G401.6 (cell line): ENCODE measurements at regions not wholly inside any gene's neighbourhood (a gene's known extent, or its start where the extent isn't known, plus 50 kb on each side); places are given as distances from the start of the nearest gene placed in this dataset.
A peak's percentile ranks its signal among the peaks of the same experiment; 100 is the strongest.

Experiments used
- FAIRE-seq: peaks from 2 replicates; lab custom pipeline; 2012; peaks lifted over from hg19 to GRCh38; lab: Jason Lieb, UNC

DNA sequence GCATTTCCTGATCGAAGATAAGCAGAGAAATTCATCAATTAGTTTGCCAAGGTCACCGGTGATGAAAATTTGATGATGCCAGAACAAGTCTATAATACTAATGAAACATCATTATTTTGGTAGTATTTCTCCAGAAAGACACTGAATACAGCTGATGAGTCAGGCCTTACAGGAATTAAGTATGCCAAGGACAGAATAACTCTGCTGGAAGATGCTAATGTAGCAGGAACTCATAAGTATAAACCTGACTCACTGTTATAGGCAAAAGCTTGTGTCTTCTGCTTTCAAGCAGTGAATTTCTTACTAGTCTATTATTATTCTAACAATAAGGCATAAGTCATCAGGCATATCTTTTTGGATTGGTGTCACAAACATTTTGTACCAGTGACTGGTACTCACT is 1825.1 kb upstream of the IGFBP7 start:
- FAIRE-seq, result no peak

DNA sequence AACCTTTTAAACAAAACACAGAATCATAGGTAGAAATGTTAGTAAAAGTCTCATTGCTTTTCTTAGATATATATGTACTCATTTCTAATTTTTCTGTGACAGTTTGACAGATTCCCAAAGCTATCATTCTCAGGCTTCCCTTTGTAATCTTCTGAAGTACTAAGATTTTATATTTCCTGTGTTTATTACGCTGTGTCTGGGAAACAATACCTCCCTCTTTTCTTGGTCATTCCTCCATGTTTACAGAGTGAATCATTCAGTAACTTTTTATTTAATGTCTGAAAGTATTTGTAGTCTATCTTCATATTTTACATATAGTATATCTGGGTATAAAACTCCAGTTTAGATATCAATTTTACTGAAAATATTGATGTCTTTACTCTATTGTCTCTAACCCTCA is 1826.3 kb upstream of the IGFBP7 start:
- no peak for FAIRE-seq

DNA sequence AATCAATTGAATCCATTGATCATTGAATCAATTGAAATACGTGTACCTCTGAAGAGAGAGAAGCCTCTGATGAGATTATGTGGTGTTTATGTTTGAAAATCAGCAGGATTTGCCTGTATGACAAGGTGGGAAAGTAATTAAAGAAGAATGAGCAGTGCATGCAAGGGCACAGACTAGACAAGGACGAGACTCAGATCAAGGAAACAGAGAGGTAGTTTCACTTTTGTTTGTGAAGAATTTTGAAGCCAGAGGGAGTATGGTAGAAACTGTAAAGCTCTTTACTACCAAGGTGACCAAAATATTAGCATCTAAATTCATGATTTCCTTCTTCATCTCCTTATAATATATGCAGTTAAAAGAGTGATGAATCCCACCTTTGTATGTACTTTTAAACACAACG is 1830.0 kb upstream of the IGFBP7 start:
- FAIRE-seq, result no peak

DNA sequence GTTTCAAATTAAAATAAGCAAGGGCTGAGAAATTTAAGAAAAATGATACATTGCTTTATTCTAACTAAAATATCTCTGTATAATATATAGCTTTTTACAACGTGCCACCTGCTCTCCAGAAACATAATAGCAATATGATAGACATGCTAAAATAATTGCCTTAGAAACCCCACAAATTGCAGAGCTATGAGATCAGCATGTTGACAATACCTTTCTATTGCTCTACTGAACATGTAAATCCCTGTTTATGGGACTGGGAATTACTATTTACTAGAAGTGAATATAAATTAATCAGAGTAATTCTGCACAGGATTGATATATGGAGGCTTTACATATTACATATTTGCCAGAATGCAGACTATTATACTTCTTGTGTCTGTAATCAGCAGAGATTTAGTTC is 1831.1 kb upstream of the IGFBP7 start:
- FAIRE-seq, result no peak

DNA sequence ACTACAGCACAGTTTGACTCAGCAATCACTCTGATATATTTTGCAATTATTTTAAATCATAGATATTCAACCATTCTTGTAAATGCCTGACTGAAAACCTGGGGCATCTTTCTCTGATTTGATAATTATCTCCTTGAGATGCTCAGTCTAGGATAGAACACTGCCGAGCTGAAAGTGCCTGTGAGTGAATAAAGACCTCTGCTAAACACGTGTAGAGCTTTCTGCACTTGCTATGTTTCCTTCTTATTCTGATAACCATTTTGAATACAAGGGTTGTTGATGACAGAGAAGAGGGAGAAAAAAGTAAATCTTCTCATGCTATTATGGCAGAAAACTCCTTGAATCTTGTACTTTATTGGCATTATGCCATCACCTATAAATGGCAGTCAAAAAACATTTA is 1843.4 kb upstream of the IGFBP7 start:
- FAIRE-seq, result no peak

DNA sequence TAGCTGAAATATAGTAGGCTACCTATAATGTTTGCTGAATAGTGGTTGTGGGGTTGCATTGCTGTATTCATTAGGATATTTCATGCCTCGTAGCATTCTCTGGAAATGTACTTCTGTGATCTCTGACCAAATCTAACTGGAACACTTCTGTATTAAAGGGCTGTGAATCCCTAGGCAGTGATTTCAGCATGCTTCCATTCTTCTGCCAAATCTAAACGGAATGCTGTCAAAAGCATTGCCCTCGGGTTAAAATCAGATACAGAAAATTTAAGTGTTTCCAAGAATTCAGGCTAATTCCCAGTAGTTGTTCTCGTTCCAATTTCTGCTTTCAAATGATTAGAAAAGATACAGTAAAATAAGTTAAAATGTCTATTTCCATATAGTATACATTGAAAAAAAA is 1847.5 kb upstream of the IGFBP7 start:
- no peak for FAIRE-seq

DNA sequence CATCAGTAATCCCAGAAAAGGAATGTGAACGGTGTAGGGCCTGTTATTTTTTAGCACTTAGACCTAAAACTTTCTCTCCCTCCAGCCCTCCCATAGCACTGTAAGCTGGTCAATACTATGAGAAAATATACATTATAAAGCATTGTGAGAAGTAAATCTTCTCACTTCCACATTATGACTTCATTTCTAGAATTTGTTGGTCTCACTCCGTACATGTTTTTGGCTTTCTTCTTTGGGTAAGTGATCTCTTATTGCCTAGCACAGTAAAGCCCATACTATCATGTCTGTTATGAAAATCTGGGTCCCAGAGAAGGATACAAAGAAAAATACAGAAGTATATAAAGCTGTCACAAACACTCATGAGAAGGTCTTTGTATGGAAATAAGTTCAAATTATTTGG is 1851.1 kb upstream of the IGFBP7 start:
- no peak for FAIRE-seq

DNA sequence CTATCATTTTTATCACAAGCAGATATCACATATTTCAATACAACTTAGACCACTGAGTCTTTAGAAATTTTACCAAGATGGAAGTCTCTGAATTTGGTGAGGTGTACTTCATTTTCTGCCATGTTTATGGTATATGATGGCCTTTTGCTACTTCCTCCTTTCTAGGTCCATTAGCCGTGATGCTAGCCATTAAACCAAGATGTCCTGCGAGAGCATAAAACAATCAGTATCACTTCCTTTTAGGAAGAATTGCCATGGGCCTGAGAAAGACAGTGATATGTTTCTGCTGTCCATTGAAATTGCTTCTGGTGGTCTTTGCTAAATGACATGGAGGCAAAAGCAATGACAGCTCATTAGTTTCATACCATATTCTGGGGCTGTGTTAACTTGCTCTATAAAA is 1851.7 kb upstream of the IGFBP7 start:
- no peak for FAIRE-seq

DNA sequence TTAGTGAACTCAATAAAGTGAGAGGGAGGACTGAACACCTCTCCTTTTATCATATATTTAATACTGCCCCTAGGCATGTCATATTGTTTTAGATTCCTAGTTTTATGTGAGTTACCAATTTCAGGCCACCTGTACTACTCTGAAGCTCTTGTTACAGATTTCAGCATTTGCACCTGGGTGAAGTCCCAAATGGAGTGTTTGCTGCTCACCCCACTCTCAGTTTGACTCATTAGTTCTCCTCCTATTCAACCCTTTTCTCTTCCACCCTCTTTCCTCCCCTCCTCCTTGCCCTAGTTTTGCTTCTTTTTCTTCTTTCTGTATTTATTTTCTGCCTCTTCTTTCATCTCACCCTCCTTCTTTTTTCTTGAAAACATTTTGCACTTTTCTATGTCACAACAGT is 1852.2 kb upstream of the IGFBP7 start:
- FAIRE-seq, result no peak

DNA sequence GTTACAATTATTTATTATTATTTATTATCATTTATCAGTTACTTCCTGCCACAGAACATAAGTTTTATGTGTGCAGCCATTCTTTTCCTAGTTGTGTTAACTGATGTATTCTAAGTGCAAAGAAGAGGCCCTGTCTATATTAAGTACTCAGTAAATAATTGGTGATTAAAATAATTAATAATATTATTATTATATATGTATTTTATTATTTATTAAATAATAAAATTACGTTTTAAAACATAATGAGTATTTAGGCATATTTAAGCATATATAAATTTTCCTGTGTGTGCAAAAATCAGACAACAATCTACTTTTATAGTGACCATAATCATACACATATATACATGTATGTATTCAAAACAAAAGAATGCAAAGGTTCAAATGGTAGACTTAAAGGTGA is 1871.6 kb upstream of the IGFBP7 start:
- peak; percentile 31 for FAIRE-seq

DNA sequence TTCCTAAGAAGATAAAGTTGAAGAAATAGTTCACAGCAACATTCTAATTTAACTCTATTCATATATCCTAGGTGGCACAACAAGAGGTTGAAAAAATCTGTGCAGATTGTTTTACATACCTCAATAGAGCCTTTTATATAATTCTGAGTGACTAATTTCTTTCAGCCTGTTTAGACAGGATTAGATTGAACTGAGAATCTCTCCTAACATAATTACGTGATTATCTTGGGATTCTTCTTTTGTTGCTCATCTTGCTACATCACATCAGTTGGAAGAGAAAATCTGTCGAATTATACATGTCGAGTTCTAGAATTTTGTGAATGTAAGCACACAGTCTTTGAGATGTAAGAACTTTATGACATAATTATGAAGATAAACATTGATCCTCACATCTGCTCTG is 1873.7 kb upstream of the IGFBP7 start:
- no peak for FAIRE-seq

DNA sequence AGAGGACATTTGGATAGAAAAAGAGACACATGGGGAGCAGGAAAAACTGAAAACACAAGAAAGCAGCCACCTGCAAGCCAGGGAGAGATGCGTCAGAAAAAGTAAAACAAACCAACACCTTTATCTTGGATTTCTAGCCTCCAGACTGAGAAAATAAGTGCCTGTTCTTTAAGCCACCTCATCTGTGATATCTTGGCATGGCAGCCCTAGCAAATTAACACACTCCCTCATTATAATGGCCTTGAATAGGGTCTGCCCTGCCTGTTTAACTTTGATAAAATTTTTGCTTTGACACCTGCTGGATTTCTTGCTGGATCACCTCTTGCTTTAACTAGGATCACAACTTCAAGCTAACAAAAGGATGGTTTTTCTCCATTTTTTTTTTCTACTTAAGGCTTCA is 1892.0 kb upstream of the IGFBP7 start:
- FAIRE-seq, result no peak

DNA sequence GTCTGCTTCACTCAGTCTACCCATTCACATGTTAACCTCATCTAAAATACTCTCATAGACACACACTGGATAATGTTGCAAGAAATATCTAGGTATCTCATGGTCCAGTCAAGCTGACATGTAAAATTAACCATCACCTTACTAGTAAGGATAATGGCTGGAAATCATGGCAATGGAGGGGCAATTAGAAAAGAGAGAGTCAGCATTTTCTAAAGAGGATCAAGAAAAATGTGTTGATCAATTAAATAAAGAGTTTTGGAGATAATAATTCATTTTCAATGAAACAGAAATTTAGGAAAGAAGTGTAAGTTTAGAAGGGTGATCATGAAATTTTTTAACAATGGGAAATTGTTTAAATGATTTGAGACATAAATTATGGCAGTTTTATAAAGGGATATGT is 1914.1 kb upstream of the IGFBP7 start:
- FAIRE-seq, result no peak

DNA sequence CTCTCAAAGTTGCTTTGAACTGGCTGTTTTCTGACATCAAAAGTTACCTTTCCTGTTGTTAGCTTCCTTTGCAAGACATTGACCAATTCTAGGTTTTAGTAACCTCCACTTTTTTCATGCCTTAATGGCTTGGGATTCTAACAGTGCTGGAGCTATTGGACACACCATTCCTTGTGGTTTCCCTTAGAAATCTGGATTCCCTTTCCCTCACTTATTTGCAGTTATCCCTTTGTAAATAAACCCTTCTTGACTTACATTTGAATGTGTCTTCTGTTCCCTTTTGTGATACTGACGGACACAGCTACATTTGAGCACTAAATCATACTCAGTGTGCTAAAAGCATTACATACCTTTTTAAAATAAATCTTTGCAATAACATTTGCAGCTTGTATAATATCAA is 1927.6 kb upstream of the IGFBP7 start:
- FAIRE-seq, result no peak

DNA sequence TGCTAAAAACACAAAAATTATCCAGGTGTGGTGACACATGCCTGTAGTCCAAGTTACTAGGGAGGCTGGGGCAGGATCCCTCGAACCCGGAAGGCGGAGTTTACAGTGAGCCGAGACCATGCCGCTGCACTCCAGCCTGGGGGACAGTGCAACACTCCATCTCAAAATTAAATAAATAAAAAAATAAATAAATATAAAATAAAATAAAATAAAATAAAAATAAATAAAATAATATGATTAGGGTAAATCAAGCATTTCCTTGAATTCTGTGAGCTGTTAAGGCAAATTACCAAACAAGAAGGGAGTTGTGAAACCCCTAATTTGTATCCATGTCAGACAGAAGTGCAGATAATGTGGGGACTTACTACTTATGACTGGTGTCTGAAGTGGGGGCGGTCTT is 1928.9 kb upstream of the IGFBP7 start:
- FAIRE-seq, result no peak

DNA sequence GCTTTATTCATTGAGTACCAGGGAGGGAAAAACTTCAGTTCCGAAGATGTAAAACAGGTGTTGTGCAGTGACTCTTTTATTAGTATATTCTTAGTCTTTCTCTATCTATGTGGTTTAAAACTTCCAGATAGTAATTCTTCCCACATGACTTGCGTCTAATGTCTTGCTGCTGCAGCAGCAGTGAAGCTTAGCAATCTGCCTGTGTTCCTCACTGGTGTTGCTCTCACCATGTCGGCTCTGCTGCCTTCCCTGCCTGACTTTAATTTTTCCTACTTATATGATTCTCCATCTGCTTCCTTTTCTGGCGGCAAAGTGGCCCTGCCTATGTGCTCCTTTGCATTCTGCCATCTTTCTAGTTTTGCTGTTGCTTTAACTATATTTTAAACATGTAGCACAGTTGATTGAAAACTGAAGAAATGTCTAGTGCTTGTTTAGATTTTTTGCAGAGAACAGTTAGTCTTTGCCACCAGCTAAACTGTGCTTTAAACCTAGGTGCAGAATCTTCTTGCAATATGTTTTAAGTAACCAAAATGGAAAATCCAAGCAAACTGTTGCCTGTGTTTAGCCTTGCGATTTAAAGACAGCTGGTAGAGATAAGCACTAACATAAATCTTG is 1934.2 kb upstream of the IGFBP7 start:
- no peak for FAIRE-seq

DNA sequence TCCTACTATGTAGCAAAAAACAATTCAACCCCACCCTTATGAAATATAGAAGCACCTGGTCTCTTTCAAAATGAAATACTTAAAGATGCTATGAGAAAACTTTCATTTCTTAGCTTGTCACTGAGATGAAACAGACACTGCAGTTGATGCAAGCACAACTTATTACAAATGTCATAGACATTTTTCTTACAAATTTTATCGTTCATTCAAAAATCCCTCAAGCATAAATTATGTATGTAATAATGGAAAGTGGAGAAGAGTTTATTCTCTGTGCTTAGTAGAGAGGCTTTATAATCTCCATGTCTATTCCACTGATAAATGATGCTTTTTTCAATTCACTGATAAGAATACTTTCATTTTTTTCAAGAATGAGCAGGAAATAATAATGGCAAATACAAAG is 1943.9 kb upstream of the IGFBP7 start:
- no peak for FAIRE-seq

DNA sequence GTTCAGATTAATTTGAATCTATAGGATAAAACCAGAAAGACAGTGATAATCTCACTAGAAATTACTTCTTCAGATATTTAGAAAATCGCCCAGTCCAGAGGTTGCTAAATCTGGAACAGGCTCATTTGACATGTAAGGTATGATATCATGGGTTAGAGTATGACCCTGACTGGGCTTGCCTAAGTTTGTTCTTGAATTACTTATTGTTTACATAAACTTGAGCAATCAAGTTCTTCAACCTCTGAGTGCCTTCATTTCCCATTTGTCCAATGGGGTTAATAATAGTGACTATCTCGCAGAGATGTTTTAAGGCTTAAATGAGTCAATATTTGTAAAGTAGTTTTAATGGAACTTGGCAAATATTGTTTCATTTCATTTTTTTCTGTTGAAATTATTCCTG is 1947.6 kb upstream of the IGFBP7 start:
- no peak for FAIRE-seq

DNA sequence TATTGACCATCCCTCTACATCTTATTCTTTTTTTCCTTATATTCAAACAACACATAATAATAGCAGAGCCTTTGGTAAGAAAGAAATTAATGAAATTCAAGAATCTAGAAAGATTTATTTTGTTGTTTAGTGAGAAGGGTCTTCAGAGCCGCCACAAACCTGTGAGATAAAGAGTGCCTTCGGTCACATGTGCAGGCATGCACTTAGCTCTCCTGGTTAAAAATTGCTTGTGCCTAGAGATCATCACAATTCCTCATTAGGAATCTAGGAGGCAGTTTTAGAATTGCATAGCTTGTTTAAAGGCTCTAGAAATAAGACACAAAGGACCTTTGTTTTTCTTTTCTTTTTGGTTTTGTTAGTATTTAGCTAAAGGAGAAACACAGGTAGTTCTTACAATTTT is 1948.4 kb upstream of the IGFBP7 start:
- no peak for FAIRE-seq

DNA sequence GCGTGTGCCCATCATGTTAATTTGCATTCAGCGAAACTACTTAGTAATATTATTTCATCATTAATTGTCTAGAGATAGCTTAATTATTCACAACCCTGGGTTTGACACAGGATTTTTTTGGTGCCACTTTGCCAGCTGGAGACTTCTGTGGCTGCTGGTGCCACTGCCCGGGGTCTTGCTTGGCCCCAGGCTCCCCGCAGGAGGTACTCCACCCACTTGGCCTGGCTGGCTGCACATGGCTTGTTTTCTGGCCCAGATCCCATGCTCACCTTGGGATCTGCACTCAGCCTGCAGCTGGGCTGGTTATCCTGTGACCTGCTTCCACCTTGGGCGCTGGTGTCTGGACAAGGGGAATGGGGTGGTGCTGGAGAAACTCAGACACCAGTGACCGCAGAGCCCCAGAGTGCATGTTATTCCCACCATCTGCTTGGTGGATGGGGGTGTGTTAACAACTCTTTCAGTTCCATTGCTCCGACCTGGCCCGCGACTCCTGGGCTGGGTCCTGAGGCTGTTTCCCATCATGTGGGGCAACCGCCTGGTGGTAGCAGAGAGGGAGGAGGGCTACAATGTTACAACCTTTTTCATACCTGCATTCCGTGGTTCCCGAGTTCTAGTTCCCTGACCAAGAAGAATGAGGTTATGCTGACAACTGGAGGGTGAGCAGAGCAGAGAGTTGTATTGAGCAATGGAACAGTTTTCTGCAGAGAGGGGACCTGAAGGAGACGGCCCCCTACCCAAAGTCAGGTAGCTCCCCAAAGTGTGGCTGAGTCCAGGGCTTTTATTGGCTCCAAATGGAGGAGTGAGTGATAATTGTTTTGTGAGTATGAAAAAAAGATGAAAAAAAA is 1950.0 kb upstream of the IGFBP7 start:
- no peak for FAIRE-seq

DNA sequence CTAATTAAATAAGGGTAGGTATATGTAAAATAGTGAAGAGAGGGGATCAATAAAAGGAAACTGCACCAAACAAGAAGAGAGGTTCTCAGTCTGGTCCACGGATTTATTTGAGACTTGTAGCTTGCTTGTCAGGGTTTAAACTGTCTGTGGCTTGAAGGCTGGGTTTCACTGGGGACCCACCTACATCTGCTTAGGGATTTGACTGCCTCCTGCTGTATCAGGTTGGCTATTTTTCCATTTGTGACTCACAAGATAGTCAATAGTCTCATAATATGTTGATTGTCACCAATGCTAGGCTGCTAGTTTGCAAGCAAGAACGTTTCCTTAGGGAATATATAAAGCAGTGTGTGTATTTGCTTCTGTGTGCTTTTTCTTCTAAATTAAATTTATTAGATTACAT is 1950.7 kb upstream of the IGFBP7 start:
- FAIRE-seq, result no peak

DNA sequence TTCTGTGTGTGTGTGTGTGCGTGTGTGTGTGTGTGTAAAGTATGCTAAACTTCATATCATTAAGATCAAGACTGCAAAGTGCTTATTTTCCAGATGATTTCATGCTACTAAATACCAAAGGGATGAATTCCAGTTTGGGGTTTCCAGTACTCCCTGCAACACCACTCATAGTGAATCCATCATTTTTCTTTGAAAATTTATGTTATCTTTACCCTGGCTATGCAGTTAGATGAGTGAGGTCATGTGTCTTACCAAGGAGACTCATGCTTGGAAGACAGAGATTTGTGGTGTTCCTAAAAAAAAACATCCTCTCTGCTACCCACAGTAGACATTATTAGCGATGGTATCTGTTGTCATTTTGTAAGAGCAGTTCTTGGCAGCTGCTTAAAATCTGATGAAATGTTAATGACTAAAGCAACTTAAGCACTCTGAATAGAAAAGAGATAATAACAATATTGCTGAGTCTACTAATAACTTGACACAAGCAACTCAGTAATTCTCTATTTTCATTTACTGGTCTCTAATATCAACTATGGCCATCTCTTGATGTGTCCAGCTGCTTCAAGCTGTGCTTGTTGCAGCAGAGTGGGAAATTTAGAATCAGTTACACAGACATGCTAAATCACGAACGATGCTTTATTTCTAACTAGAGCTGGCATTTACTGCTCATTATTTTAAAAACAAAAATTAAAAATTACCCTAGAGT is 1953.0 kb upstream of the IGFBP7 start:
- FAIRE-seq, result no peak

DNA sequence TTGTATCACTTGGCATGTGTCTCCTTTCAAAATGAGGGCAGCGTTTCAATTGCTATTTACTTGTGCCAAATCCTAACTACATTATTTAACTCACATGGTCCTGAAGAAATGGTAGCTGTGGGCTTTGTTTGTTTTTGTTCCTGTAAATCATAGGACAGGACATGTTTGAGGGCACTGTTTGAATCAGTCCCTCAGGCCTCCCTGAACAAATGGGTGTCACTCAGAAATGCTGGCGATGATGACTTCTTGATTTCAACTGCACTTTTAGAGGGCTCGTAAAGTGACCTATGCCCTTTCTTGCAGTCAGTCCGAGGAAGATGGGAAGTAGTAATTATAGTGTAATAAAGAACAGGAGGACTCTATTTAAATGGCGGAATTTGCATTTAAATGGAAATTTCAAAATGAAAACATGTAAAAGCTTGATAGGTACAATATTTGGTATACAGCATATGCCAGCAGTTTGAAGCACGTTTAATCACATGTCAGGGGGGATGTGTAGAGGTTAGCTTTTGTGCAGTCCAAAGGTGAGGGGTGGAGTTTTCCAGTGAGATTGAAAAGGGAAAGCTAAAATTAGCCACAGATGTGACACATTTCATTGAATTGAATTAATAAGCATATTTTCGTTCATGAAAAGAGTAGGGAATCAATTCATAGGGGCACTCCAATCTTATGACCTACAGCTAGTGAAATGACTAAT is 1958.7 kb upstream of the IGFBP7 start:
- no peak for FAIRE-seq
